HEK293 (cell line): ENCODE measurements at regions not wholly inside any gene's neighbourhood (a gene's known extent, or its start where the extent isn't known, plus 50 kb on each side); places are given as distances from the start of the nearest gene placed in this dataset.
A peak's percentile ranks its signal among the peaks of the same experiment; 100 is the strongest.

Experiments used
- BCL11A ChIP-seq: fragments of 450-650 bp; formaldehyde crosslinking; IDR thresholded peaks from 2 replicates; pipeline ENCODE4 v1.5.1; 2016; ENCODE audit warnings: low read depth, missing biosample characterization, missing genetic modification characterization
- EGR2 ChIP-seq: fragments of 450-650 bp; formaldehyde crosslinking; IDR thresholded peaks from 2 replicates; pipeline ENCODE4 v1.5.1; 2016; ENCODE audit warnings: low read depth, missing biosample characterization, missing genetic modification characterization
- KLF1 ChIP-seq: fragments of 450-650 bp; formaldehyde crosslinking; IDR thresholded peaks from 2 replicates; pipeline ENCODE4 v1.5.1; 2016; ENCODE audit warnings: missing biosample characterization, missing genetic modification characterization
- KLF10 ChIP-seq: fragments of 450-650 bp; IDR thresholded peaks from 2 replicates; pipeline ENCODE4 v1.5.1; 2018; ENCODE audit warnings: missing biosample characterization, mild to moderate bottlenecking, missing genetic modification characterization
- MEIS1 ChIP-seq: sonication (generic); formaldehyde crosslinking; IDR thresholded peaks from 2 replicates; pipeline ENCODE4 v1.8.1; 2022; ENCODE audit warnings: missing genetic modification reagents, mild to moderate bottlenecking, borderline replicate concordance
- OVOL3 ChIP-seq: fragments of 450-650 bp; formaldehyde crosslinking; IDR thresholded peaks from 2 replicates; pipeline ENCODE4 v1.5.1; 2016; ENCODE audit warnings: missing biosample characterization, missing genetic modification characterization
- WT1 ChIP-seq: fragments of 450-650 bp; formaldehyde crosslinking; IDR thresholded peaks from 2 replicates; pipeline ENCODE4 v1.5.1; 2016; ENCODE audit warnings: missing biosample characterization, missing genetic modification characterization
- ZBTB1 ChIP-seq: fragments of 450-650 bp; formaldehyde crosslinking; IDR thresholded peaks from 2 replicates; pipeline ENCODE4 v1.5.1; 2016; ENCODE audit warnings: missing biosample characterization, missing genetic modification characterization
- ZBTB17 ChIP-seq: fragments of 450-650 bp; formaldehyde crosslinking; IDR thresholded peaks from 2 replicates; pipeline ENCODE4 v1.5.1; 2016; ENCODE audit warnings: missing biosample characterization, missing genetic modification characterization
- ZFP3 ChIP-seq: fragments of 450-650 bp; formaldehyde crosslinking; IDR thresholded peaks from 2 replicates; pipeline ENCODE4 v1.5.1; 2016; ENCODE audit warnings: low read depth, missing biosample characterization, missing genetic modification characterization
- ZIC2 ChIP-seq: fragments of 450-650 bp; formaldehyde crosslinking; IDR thresholded peaks from 2 replicates; pipeline ENCODE4 v1.5.1; 2016; ENCODE audit warnings: missing biosample characterization, missing genetic modification characterization
- ZNF121 ChIP-seq: fragments of 450-650 bp; formaldehyde crosslinking; IDR thresholded peaks from 2 replicates; pipeline ENCODE4 v1.5.1; 2016; ENCODE audit warnings: missing biosample characterization, missing genetic modification characterization
- ZNF138 ChIP-seq: fragments of 450-650 bp; formaldehyde crosslinking; IDR thresholded peaks from 2 replicates; pipeline ENCODE4 v1.5.1; 2016; ENCODE audit warnings: missing biosample characterization, missing genetic modification characterization, borderline replicate concordance
- ZNF239 ChIP-seq: fragments of 450-650 bp; formaldehyde crosslinking; IDR thresholded peaks from 2 replicates; pipeline ENCODE4 v1.5.1; 2016; ENCODE audit warnings: missing biosample characterization, missing genetic modification characterization
- ZNF335 ChIP-seq: fragments of 450-650 bp; formaldehyde crosslinking; conservative IDR thresholded peaks from 2 replicates; pipeline ENCODE4 v1.5.1; 2016; ENCODE audit warnings: missing biosample characterization, missing genetic modification characterization
- ZNF366 ChIP-seq: fragments of 450-650 bp; formaldehyde crosslinking; conservative IDR thresholded peaks from 2 replicates; pipeline ENCODE4 v1.5.1; 2016; ENCODE audit warnings: missing biosample characterization, missing genetic modification characterization
- ZNF423 ChIP-seq: fragments of 450-650 bp; formaldehyde crosslinking; IDR thresholded peaks from 2 replicates; pipeline ENCODE4 v1.5.1; 2016; ENCODE audit warnings: missing biosample characterization, missing genetic modification characterization
- ZNF473 ChIP-seq: fragments of 450-650 bp; formaldehyde crosslinking; IDR thresholded peaks from 2 replicates; pipeline ENCODE4 v1.5.1; 2017; ENCODE audit warnings: missing biosample characterization, missing genetic modification characterization
- ZNF48 ChIP-seq: fragments of 450-650 bp; formaldehyde crosslinking; IDR thresholded peaks from 2 replicates; pipeline ENCODE4 v1.5.1; 2016; ENCODE audit warnings: missing biosample characterization, missing genetic modification characterization
- ZNF530 ChIP-seq: fragments of 450-650 bp; formaldehyde crosslinking; IDR thresholded peaks from 2 replicates; pipeline ENCODE4 v1.5.1; 2016; ENCODE audit warnings: low read depth, missing biosample characterization, missing genetic modification characterization
- ZNF555 ChIP-seq: fragments of 450-650 bp; formaldehyde crosslinking; conservative IDR thresholded peaks from 2 replicates; pipeline ENCODE4 v1.5.1; 2017; ENCODE audit warnings: missing biosample characterization, mild to moderate bottlenecking, missing genetic modification characterization, inconsistent platforms
- ZNF596 ChIP-seq: fragments of 450-650 bp; IDR thresholded peaks from 2 replicates; pipeline ENCODE4 v1.5.0; 2018; ENCODE audit warnings: missing biosample characterization, mild to moderate bottlenecking, missing genetic modification characterization, moderate library complexity
- ZNF600 ChIP-seq: fragments of 450-650 bp; formaldehyde crosslinking; IDR thresholded peaks from 2 replicates; pipeline ENCODE4 v1.5.1; 2016; ENCODE audit warnings: missing biosample characterization, missing genetic modification characterization
- ZNF610 ChIP-seq: fragments of 450-650 bp; formaldehyde crosslinking; IDR thresholded peaks from 2 replicates; pipeline ENCODE4 v1.5.1; 2016; ENCODE audit warnings: missing biosample characterization, missing genetic modification characterization, borderline replicate concordance
- ZNF623 ChIP-seq: fragments of 450-650 bp; formaldehyde crosslinking; IDR thresholded peaks from 2 replicates; pipeline ENCODE4 v1.5.1; 2016; ENCODE audit warnings: missing biosample characterization, missing genetic modification characterization
- ZNF654 ChIP-seq: fragments of 450-650 bp; formaldehyde crosslinking; IDR thresholded peaks from 2 replicates; pipeline ENCODE4 v1.5.1; 2016; ENCODE audit warnings: low read depth, missing biosample characterization, missing genetic modification characterization
- ZNF658 ChIP-seq: fragments of 450-650 bp; formaldehyde crosslinking; IDR thresholded peaks from 2 replicates; pipeline ENCODE4; 2016; ENCODE audit warnings: missing biosample characterization, missing genetic modification characterization
- ZNF677 ChIP-seq: fragments of 450-650 bp; IDR thresholded peaks from 2 replicates; pipeline ENCODE4 v1.5.0; 2018; ENCODE audit warnings: missing biosample characterization, mild to moderate bottlenecking, missing genetic modification characterization, moderate library complexity
- ZNF707 ChIP-seq: fragments of 450-650 bp; formaldehyde crosslinking; IDR thresholded peaks from 2 replicates; pipeline ENCODE4 v1.5.1; 2016; ENCODE audit warnings: missing biosample characterization, missing genetic modification characterization
- ZSCAN30 ChIP-seq: fragments of 450-650 bp; IDR thresholded peaks from 2 replicates; pipeline ENCODE4 v1.5.1; 2018; ENCODE audit warnings: missing biosample characterization, mild to moderate bottlenecking, missing genetic modification characterization, moderate library complexity
- ZXDB ChIP-seq: fragments of 450-650 bp; formaldehyde crosslinking; IDR thresholded peaks from 2 replicates; pipeline ENCODE4 v1.5.1; 2016; ENCODE audit warnings: missing biosample characterization, missing genetic modification characterization
- TF ChIP-seq, protein P1 (sequence below): fragments of 450-650 bp; formaldehyde crosslinking; IDR thresholded peaks from 2 replicates; pipeline ENCODE4 v1.5.1; 2017; ENCODE audit warnings: missing biosample characterization, missing genetic modification characterization
- TF ChIP-seq, protein P2 (sequence below): fragments of 450-650 bp; formaldehyde crosslinking; IDR thresholded peaks from 2 replicates; pipeline ENCODE4 v1.5.0; 2017; ENCODE audit warnings: missing biosample characterization, missing genetic modification characterization, borderline replicate concordance
- TF ChIP-seq, protein P3 (sequence below): fragments of 450-650 bp; formaldehyde crosslinking; IDR thresholded peaks from 2 replicates; pipeline ENCODE4 v1.5.1; 2017; ENCODE audit warnings: missing biosample characterization, missing genetic modification characterization
- TF ChIP-seq, protein P4 (sequence below): fragments of 450-650 bp; formaldehyde crosslinking; IDR thresholded peaks from 2 replicates; pipeline ENCODE4 v1.5.1; 2016; ENCODE audit warnings: missing biosample characterization, missing genetic modification characterization
- TF ChIP-seq, protein P5 (sequence below): fragments of 450-650 bp; formaldehyde crosslinking; IDR thresholded peaks from 2 replicates; pipeline ENCODE4 v1.5.1; 2017; ENCODE audit warnings: missing biosample characterization, missing genetic modification characterization

DNA sequence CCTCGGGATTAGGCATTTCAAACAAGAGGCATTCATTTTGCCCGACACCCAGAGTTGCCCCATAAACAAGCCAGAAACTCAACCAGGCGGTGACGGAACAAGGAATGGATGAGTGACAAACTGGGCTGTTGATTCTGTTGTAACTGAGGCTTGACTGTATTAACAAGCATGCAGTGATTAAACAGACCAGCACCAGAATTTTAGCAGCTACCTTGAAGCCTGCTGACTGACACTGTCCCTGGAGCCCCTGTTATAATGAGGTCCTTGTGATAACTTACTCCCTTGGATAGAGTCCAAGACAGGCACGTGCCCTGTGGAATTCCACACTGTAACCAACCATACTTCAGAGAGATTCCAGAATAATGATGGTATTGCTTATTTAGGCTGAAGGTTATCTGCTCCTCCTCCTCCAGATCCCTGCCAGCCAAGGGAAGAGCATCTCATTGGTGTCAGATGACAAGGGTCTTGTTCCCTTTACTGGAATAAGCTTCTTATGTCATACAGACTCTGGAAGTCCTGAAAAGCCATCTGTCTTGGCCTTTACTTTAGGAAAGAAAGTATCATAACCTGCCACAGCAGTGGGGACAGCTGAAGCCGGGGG is 97.1 kb upstream of the RMDN2 start (continued):
- no peak for TF ChIP-seq ZNF610
- no peak for TF ChIP-seq ZNF654
- peak; percentile 82 for TF ChIP-seq ZXDB (tag by site-specific recombination)
- TF ChIP-seq WT1 (tag by site-specific recombination): peak; percentile 90
- TF ChIP-seq ZNF366 (tag by site-specific recombination): peak; percentile 90
- TF ChIP-seq ZBTB1: no peak
- no peak for TF ChIP-seq ZNF473 (tag by site-specific recombination)
- no peak for TF ChIP-seq ZNF707 (tag by site-specific recombination)
- TF ChIP-seq, protein P1, sequence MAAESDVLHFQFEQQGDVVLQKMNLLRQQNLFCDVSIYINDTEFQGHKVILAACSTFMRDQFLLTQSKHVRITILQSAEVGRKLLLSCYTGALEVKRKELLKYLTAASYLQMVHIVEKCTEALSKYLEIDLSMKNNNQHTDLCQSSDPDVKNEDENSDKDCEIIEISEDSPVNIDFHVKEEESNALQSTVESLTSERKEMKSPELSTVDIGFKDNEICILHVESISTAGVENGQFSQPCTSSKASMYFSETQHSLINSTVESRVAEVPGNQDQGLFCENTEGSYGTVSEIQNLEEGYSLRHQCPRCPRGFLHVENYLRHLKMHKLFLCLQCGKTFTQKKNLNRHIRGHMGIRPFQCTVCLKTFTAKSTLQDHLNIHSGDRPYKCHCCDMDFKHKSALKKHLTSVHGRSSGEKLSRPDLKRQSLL (tag by site-specific recombination): no peak
- TF ChIP-seq ZNF555 (tag by site-specific recombination): no peak
- 0 out of 2 replicates have a peak, but pooled peaks have one; percentile 15 for TF ChIP-seq KLF10
- TF ChIP-seq ZNF658: no peak
- no peak for TF ChIP-seq KLF1 (tag by site-specific recombination)
- no peak for TF ChIP-seq ZNF138 (tag by site-specific recombination)
- no peak for TF ChIP-seq ZNF677 (tag by site-specific recombination)
- TF ChIP-seq, protein P2, sequence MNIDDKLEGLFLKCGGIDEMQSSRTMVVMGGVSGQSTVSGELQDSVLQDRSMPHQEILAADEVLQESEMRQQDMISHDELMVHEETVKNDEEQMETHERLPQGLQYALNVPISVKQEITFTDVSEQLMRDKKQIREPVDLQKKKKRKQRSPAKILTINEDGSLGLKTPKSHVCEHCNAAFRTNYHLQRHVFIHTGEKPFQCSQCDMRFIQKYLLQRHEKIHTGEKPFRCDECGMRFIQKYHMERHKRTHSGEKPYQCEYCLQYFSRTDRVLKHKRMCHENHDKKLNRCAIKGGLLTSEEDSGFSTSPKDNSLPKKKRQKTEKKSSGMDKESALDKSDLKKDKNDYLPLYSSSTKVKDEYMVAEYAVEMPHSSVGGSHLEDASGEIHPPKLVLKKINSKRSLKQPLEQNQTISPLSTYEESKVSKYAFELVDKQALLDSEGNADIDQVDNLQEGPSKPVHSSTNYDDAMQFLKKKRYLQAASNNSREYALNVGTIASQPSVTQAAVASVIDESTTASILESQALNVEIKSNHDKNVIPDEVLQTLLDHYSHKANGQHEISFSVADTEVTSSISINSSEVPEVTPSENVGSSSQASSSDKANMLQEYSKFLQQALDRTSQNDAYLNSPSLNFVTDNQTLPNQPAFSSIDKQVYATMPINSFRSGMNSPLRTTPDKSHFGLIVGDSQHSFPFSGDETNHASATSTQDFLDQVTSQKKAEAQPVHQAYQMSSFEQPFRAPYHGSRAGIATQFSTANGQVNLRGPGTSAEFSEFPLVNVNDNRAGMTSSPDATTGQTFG (tag by site-specific recombination): no peak
- TF ChIP-seq ZBTB17: peak; percentile 73
- no peak for TF ChIP-seq ZNF423 (tag by site-specific recombination)
- no peak for TF ChIP-seq ZFP3 (tag by site-specific recombination)
- TF ChIP-seq ZNF335 (tag by site-specific recombination): peak; percentile 60
- TF ChIP-seq ZSCAN30 (tag by site-specific recombination): no peak
- TF ChIP-seq ZNF121 (tag by site-specific recombination): no peak
- TF ChIP-seq MEIS1 (CRISPR knock-in tag): no peak
- TF ChIP-seq OVOL3 (tag by site-specific recombination): no peak
- TF ChIP-seq, protein P3, sequence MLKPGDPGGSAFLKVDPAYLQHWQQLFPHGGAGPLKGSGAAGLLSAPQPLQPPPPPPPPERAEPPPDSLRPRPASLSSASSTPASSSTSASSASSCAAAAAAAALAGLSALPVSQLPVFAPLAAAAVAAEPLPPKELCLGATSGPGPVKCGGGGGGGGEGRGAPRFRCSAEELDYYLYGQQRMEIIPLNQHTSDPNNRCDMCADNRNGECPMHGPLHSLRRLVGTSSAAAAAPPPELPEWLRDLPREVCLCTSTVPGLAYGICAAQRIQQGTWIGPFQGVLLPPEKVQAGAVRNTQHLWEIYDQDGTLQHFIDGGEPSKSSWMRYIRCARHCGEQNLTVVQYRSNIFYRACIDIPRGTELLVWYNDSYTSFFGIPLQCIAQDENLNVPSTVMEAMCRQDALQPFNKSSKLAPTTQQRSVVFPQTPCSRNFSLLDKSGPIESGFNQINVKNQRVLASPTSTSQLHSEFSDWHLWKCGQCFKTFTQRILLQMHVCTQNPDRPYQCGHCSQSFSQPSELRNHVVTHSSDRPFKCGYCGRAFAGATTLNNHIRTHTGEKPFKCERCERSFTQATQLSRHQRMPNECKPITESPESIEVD (tag by site-specific recombination): peak; percentile 33; the same call in 1 of the 2 replicates
- no peak for TF ChIP-seq EGR2 (tag by site-specific recombination)
- no peak for TF ChIP-seq ZNF530 (tag by site-specific recombination)
- no peak for TF ChIP-seq ZNF239 (tag by site-specific recombination)
- no peak for TF ChIP-seq ZNF596
- TF ChIP-seq BCL11A (tag by site-specific recombination): no peak
- TF ChIP-seq, protein P4, sequence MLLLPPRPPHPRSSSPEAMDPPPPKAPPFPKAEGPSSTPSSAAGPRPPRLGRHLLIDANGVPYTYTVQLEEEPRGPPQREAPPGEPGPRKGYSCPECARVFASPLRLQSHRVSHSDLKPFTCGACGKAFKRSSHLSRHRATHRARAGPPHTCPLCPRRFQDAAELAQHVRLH (tag by site-specific recombination): 0 out of 2 replicates have a peak, but pooled peaks have one; percentile 14
- no peak for TF ChIP-seq ZNF623 (tag by site-specific recombination)
- TF ChIP-seq ZNF600 (tag by site-specific recombination): peak; percentile 48; the same call in 1 of the 2 replicates
- TF ChIP-seq, protein P5, sequence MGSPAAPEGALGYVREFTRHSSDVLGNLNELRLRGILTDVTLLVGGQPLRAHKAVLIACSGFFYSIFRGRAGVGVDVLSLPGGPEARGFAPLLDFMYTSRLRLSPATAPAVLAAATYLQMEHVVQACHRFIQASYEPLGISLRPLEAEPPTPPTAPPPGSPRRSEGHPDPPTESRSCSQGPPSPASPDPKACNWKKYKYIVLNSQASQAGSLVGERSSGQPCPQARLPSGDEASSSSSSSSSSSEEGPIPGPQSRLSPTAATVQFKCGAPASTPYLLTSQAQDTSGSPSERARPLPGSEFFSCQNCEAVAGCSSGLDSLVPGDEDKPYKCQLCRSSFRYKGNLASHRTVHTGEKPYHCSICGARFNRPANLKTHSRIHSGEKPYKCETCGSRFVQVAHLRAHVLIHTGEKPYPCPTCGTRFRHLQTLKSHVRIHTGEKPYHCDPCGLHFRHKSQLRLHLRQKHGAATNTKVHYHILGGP (tag by site-specific recombination): no peak
- no peak for TF ChIP-seq ZIC2
- TF ChIP-seq ZNF48 (tag by site-specific recombination): no peak
